Thyroid gland (tissue), 1 donor: ENCODE measurements at regions not wholly inside any gene's neighbourhood (a gene's known extent, or its start where the extent isn't known, plus 50 kb on each side); places are given as distances from the start of the nearest gene placed in this dataset. TPM values are rescaled to one million over a fixed set of nuclear protein-coding genes. Genes with fewer than 3 reads are reported as not detected.

Experiments
- small RNA-seq: library from RNA; depleted of rRNA; stranded (forward); fragments of <200 nt; gene quantifications from one replicate; pipeline ENCODE3, GENCODE V24; 2016

Small RNAs in the stretch of these regions (small RNA-seq; reads per million reads assigned to genes)
- not detected for gene RN7SL332P
- not detected for gene RNU6-793P
